GM23338 (cell line): ENCODE measurements at regions not wholly inside any gene's neighbourhood (a gene's known extent, or its start where the extent isn't known, plus 50 kb on each side); places are given as distances from the start of the nearest gene placed in this dataset.

Experiments
- ATAC-seq: fragments of 200-7000 bp; cut with Tn5 transposase; 3 replicates; pipeline ENCODE4 v1.9.1; 2020
- DNase-seq: peaks from one replicate; pipeline ENCODE4 v3.0.0-alpha.2; 2015; ENCODE audit warnings: low spot score
- H2AFZ ChIP-seq: fragments of 200-600 bp; sonication (generic); 2 replicates; pipeline ENCODE4 v1.8.0; 2016; ENCODE audit warnings: antibody characterized with exemption, mild to moderate bottlenecking, moderate library complexity
- H3F3A ChIP-seq: fragments of 200-600 bp; sonication (generic); replicated peaks from 2 replicates; pipeline ENCODE4 v1.8.0; 2017; ENCODE audit warnings: antibody characterized with exemption, mixed run types, low read depth
- H3K27ac ChIP-seq: fragments of 200-600 bp; sonication (generic); 2 replicates; pipeline ENCODE4 v1.6.1; 2016; ENCODE audit warnings: low read depth
- H3K27me3 ChIP-seq: fragments of 200-600 bp; sonication (generic); 2 replicates; pipeline ENCODE4 v1.8.0; 2016; ENCODE audit warnings: mild to moderate bottlenecking, mixed run types, moderate library complexity; ENCODE audit not compliant: insufficient read depth
- H3K36me3 ChIP-seq: fragments of 200-600 bp; sonication (generic); 2 replicates; pipeline ENCODE4 v1.8.0; 2016; ENCODE audit warnings: mild to moderate bottlenecking; ENCODE audit not compliant: insufficient read depth
- H3K4me1 ChIP-seq: fragments of 200-600 bp; sonication (generic); 2 replicates; pipeline ENCODE4 v1.8.0; 2016; ENCODE audit warnings: mild to moderate bottlenecking, moderate library complexity; ENCODE audit not compliant: insufficient read depth
- H3K4me2 ChIP-seq: fragments of 200-600 bp; sonication (generic); 2 replicates; pipeline ENCODE4 v1.7.1; 2017; ENCODE audit warnings: mixed run types
- H3K4me3 ChIP-seq: fragments of 200-600 bp; sonication (generic); 2 replicates; pipeline ENCODE4 v1.6.1; 2016; ENCODE audit warnings: mixed run types
- H3K79me2 ChIP-seq: fragments of 200-600 bp; sonication (generic); replicated peaks from 2 replicates; pipeline ENCODE4 v1.8.0; 2017; ENCODE audit warnings: mild to moderate bottlenecking; ENCODE audit not compliant: insufficient read depth
- H3K9me2 ChIP-seq: fragments of 200-600 bp; sonication (generic); 2 replicates; pipeline ENCODE4 v1.8.0; 2017; ENCODE audit not compliant: insufficient read depth
- H4K20me1 ChIP-seq: fragments of 200-600 bp; sonication (generic); replicated peaks from 2 replicates; pipeline ENCODE4 v1.8.0; 2017; ENCODE audit warnings: mild to moderate bottlenecking; ENCODE audit not compliant: insufficient read depth
- H3K27ac Mint-ChIP-seq: 2 replicates; pipeline ENCODE4 v1.8.0; 2020; ENCODE audit warnings: inconsistent platforms, mild to moderate bottlenecking, moderate library complexity, mixed read lengths
- H3K27me3 Mint-ChIP-seq: 3 replicates; pipeline ENCODE4 v1.8.0; 2022; ENCODE audit warnings: low read depth, mild to moderate bottlenecking, moderate library complexity, mixed read lengths, inconsistent platforms; ENCODE audit not compliant: insufficient read depth, poor library complexity
- H3K36me3 Mint-ChIP-seq: 3 replicates; pipeline ENCODE4 v1.8.0; 2021; ENCODE audit warnings: low read depth, mild to moderate bottlenecking, inconsistent platforms, moderate library complexity, mixed read lengths
- H3K4me1 Mint-ChIP-seq: 3 replicates; pipeline ENCODE4 v1.8.0; 2020; ENCODE audit warnings: mild to moderate bottlenecking, inconsistent platforms, mixed read lengths
- H3K4me3 Mint-ChIP-seq: 3 replicates; pipeline ENCODE4 v1.8.0; 2021; ENCODE audit warnings: moderate library complexity, mild to moderate bottlenecking, inconsistent platforms, mixed read lengths
- H3K9me3 Mint-ChIP-seq: 3 replicates; pipeline ENCODE4 v1.8.0; 2020; ENCODE audit warnings: moderate library complexity, mild to moderate bottlenecking, inconsistent platforms, mixed read lengths
- CREB1 ChIP-seq: fragments of 250-450 bp; sonication (Bioruptor Pico); IDR thresholded peaks from 2 replicates; pipeline ENCODE4 v1.5.0; 2020; ENCODE audit warnings: low read depth, mild to moderate bottlenecking, moderate library complexity
- EZH2phosphoT487 ChIP-seq: fragments of 200-600 bp; sonication (generic); IDR thresholded peaks from one replicate; pipeline ENCODE4 v1.8.1; 2018; ENCODE audit warnings: antibody characterized with exemption; ENCODE audit not compliant: unreplicated experiment
- POLR2AphosphoS5 ChIP-seq: IDR thresholded peaks from 2 replicates; pipeline ENCODE4 v1.6.1; 2016; ENCODE audit warnings: antibody characterized with exemption, low read depth
- REST ChIP-seq: IDR thresholded peaks from one replicate; pipeline ENCODE4 v1.6.1; 2018; ENCODE audit warnings: antibody characterized with exemption; ENCODE audit not compliant: unreplicated experiment
- STAT1 ChIP-seq: IDR thresholded peaks from one replicate; pipeline ENCODE4 v1.6.1; 2016; ENCODE audit warnings: antibody characterized with exemption; ENCODE audit not compliant: unreplicated experiment
- ZNF114 ChIP-seq: fragments of 250-450 bp; sonication (Bioruptor Pico); IDR thresholded peaks from 2 replicates; pipeline ENCODE4 v1.5.0; 2020; ENCODE audit warnings: mild to moderate bottlenecking, moderate library complexity
- ZNF331 ChIP-seq: fragments of 250-450 bp; sonication (Bioruptor Pico); IDR thresholded peaks from 2 replicates; pipeline ENCODE4 v1.5.0; 2020; ENCODE audit warnings: low read depth, mild to moderate bottlenecking, moderate library complexity
- ZNF462 ChIP-seq: fragments of 250-450 bp; sonication (Bioruptor Pico); IDR thresholded peaks from 2 replicates; pipeline ENCODE4 v1.5.0; 2020; ENCODE audit warnings: mild to moderate bottlenecking, moderate library complexity

- peak overlapping the region; percentile 22; the same call in 1 of the 3 replicates for H3K4me3 Mint-ChIP-seq
- Histone ChIP-seq H3K79me2 (no peaks in the 10 kb centered on the region), H3K4me2 (peak overlapping the region; percentile 79)
Measured at GRCh38 chr12:98456041-98456440, 59.3 kb upstream of the TMPO start.

More at GRCh38 chr12:98456041-98456440, 59.3 kb upstream of the TMPO start:
- Histone ChIP-seq H3K27ac (no peak overlapping the region), H3K27me3 (peaks cover 7% of the 10 kb centered on the region; the same call in 1 of the 2 replicates), H3F3A (peaks cover 4% of the 10 kb centered on the region; the same call in 1 of the 2 replicates), H3K9me2 (no peaks in the 10 kb centered on the region), H2AFZ (peak overlapping the region; percentile 99; the same call in 1 of the 2 replicates), H3K4me1 (0 out of 2 replicates have a peak, but pooled peaks cover 7% of the 10 kb centered on the region), H4K20me1 (no peaks in the 10 kb centered on the region), H3K36me3 (no peaks in the 10 kb centered on the region), H3K4me3 (peak overlapping the region; percentile 54; the same call in 1 of the 2 replicates)
- H3K9me3 Mint-ChIP-seq = no peaks in the 10 kb centered on the region
- peaks cover 9% of the 10 kb centered on the region for H3K27me3 Mint-ChIP-seq
- TF ChIP-seq CREB1 (CRISPR knock-in tag) (no peak), ZNF462 (CRISPR knock-in tag) (no peak), ZNF114 (CRISPR knock-in tag) (no peak), STAT1 (no peak), POLR2AphosphoS5 (no peak), REST (no peak), ZNF331 (CRISPR knock-in tag) (no peak), EZH2phosphoT487 (no peak)
- ATAC-seq = no peak
- peaks cover 7% of the 10 kb centered on the region; the same call in 2 of the 3 replicates for H3K4me1 Mint-ChIP-seq
- no peak for DNase-seq
- no peak overlapping the region for H3K27ac Mint-ChIP-seq
- 0 out of 3 replicates have a peak, but pooled peaks cover 3% of the 10 kb centered on the region for H3K36me3 Mint-ChIP-seq
